Vagina (tissue), 2 donors: ENCODE measurements at regions not wholly inside any gene's neighbourhood (a gene's known extent, or its start where the extent isn't known, plus 50 kb on each side); places are given as distances from the start of the nearest gene placed in this dataset.

ENCODE experiments used
- POLR2A ChIP-seq, 2 donors: fragments of 450-650 bp; IDR thresholded peaks; one replicate each; pipeline ENCODE4 v1.6.1; 2017; ENCODE audit warnings: antibody characterized with exemption in 2 of 2, mild to moderate bottlenecking in 2 of 2, moderate library complexity in 2 of 2
- POLR2AphosphoS5 ChIP-seq, 2 donors: sonication (generic); formaldehyde crosslinking; IDR thresholded peaks; one replicate each; pipeline ENCODE4 v1.9.0; 2017; ENCODE audit warnings: antibody characterized with exemption in 2 of 2, mild to moderate bottlenecking in 2 of 2, low read depth in 1 of 2; ENCODE audit not compliant: insufficient read depth in 1 of 2
- TF ChIP-seq, protein P1 (sequence below), 3 experiments: fragments of 450-650 bp in 2 of 3; fragments of 200-600 bp in 1 of 3; sonication (generic) in 1 of 3; IDR thresholded peaks; one replicate each; pipeline ENCODE4 v1.5.1; 2017 to 2019; ENCODE audit warnings: antibody characterized with exemption in 3 of 3, mild to moderate bottlenecking in 2 of 3, moderate library complexity in 2 of 3

DNA sequence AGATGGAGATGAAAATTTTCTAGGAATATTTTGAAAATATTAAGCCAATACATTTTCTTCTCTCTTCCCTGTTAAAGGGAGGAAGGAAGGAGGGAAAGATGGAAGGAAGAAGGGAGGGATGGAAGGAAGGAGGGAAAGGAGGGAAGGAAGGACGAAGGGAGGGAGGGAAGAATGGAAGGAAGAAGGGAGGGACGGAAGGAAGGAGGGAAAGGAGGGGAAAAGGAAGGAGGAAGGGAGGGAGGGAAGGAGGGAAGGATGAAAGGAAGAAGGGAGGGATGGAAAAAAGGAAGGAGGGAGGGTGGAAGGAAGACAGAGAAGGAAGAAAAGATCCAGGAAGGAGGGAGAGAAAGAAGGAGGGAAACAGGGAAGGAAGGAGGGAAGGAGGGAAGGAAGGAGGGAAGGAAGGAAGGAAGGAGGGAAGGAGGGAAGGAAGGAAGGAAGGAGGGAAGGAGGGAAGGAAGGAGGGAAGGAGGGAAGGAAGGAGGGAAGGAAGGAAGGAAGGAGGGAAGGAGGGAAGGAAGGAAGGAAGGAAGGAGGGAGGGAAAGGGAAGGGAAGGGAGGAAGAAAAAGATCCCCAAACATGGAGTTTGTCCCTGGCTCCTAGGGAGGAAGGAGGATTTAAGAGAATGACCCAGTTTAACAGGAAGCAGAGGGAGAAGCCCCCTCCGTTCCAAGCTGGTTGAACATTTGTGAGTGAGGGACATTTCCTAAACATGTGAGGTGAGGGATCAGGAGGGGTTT lies 70.3 kb upstream of the NEURL1B start:
- TF ChIP-seq POLR2AphosphoS5 (IDR thresholded peaks at IDR 0.05; ENCODE audit: insufficient read depth in 1 of 2, low read depth in 1 of 2) (no peak), POLR2A (IDR thresholded peaks at IDR 0.05) (no peak)
- TF ChIP-seq, protein P1, sequence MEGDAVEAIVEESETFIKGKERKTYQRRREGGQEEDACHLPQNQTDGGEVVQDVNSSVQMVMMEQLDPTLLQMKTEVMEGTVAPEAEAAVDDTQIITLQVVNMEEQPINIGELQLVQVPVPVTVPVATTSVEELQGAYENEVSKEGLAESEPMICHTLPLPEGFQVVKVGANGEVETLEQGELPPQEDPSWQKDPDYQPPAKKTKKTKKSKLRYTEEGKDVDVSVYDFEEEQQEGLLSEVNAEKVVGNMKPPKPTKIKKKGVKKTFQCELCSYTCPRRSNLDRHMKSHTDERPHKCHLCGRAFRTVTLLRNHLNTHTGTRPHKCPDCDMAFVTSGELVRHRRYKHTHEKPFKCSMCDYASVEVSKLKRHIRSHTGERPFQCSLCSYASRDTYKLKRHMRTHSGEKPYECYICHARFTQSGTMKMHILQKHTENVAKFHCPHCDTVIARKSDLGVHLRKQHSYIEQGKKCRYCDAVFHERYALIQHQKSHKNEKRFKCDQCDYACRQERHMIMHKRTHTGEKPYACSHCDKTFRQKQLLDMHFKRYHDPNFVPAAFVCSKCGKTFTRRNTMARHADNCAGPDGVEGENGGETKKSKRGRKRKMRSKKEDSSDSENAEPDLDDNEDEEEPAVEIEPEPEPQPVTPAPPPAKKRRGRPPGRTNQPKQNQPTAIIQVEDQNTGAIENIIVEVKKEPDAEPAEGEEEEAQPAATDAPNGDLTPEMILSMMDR (IDR thresholded peaks at IDR 0.05): no peak
